Retinal pigment epithelial cell (primary cell): ENCODE measurements at regions not wholly inside any gene's neighbourhood (a gene's known extent, or its start where the extent isn't known, plus 50 kb on each side); places are given as distances from the start of the nearest gene placed in this dataset.
"Not testable (repeated sequence)": the region's sequence is repeated elsewhere in the genome, so short reads cannot be mapped to it uniquely, and the experiment has no call there.

Source experiments
- DNase-seq: peaks from one replicate; pipeline ENCODE4 v3.0.0-alpha.2; 2010; ENCODE audit warnings: low read depth
- H3K4me3 ChIP-seq: 2 replicates; pipeline ENCODE4 v1.5.1; 2011; ENCODE audit warnings: mild to moderate bottlenecking, low read length, control low read depth, moderate library complexity
- TF ChIP-seq, protein P1 (sequence below): conservative IDR thresholded peaks from 2 replicates; pipeline ENCODE4 v1.5.1; 2011; ENCODE audit warnings: low read depth, low read length, control low read depth, inconsistent platforms

DNA sequence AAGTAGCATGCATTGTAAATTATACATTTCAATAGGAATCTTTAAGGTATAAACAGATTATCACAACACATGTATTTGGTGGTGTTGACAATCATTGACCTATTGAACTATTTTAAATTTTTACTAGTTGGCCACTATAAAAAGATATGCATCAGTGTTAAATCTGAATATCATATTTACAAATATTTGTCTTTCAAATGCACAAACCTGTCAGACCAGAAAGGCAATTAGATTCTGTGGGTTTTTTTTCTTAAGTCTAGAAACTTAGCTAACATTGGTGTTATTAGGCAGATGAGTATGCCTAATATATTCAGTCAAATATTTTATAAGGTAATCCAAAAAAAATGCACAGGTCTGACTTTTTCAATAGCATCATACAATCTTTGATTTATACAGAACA lies 241.4 kb upstream of the DGKB start:
- H3K4me3 ChIP-seq, result no peak overlapping the region
- TF ChIP-seq, protein P1, sequence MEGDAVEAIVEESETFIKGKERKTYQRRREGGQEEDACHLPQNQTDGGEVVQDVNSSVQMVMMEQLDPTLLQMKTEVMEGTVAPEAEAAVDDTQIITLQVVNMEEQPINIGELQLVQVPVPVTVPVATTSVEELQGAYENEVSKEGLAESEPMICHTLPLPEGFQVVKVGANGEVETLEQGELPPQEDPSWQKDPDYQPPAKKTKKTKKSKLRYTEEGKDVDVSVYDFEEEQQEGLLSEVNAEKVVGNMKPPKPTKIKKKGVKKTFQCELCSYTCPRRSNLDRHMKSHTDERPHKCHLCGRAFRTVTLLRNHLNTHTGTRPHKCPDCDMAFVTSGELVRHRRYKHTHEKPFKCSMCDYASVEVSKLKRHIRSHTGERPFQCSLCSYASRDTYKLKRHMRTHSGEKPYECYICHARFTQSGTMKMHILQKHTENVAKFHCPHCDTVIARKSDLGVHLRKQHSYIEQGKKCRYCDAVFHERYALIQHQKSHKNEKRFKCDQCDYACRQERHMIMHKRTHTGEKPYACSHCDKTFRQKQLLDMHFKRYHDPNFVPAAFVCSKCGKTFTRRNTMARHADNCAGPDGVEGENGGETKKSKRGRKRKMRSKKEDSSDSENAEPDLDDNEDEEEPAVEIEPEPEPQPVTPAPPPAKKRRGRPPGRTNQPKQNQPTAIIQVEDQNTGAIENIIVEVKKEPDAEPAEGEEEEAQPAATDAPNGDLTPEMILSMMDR, result no peak
- DNase-seq, result no peak

DNA sequence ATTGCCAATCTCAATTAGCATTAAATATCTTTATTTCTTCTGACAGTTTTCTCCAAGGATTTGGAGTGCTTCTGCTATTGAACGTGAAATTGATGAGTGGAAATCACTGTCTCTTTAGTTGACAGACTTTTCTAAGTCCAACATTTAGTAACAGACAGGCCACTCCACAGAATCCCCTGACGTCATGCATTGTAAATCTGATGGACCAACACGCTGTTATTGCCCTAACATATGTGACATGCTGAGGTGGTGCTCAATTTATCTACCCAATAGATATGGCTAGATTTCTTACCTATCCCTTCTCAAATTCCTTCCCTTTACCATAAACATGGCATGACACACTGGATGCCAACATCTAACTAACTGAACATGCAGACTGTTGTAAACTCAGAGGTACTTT lies 240.6 kb upstream of the DGKB start:
- H3K4me3 ChIP-seq, result no peak overlapping the region
- DNase-seq, result no peak
- TF ChIP-seq, protein P1, result no peak

DNA sequence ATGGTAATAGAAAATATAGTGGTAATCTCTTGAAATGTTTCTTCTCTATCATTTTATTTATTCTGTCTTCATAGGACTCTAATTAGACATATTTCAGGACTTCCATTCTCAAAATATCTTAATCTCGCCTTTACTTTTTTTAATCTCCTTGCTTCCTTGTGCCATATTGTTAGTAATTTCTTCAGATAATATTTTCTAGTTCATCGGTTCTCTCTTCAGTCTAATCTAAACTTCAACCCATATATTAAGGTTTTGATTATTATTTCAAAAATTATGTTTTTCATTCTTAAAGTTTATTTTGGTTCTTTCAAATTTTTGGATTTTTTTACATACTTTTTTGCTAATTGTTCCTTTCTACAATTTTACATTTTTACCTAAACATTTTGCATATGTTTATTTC lies 237.9 kb upstream of the DGKB start:
- no peak overlapping the region for H3K4me3 ChIP-seq
- DNase-seq, result no peak
- TF ChIP-seq, protein P1, result no peak

DNA sequence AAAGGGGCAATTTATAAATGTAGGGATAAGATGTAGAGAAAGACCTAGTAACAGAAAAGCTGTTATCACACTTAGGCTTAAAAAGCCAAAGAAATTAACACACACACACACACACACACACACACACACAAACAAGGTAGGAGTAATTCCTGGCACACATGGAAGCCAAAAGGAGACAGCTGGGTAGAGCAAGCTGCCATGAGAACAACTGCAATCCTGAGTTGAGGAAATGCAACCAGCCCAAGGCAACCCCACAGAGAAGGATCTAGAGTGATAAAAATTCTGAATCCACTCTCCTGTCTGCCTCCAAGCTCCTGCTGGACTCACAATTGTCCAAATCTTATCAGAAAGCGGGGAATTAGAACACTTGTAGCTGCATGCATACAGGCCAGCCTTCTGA lies 229.1 kb upstream of the DGKB start:
- no peak for DNase-seq
- H3K4me3 ChIP-seq, result no peak overlapping the region
- TF ChIP-seq, protein P1, result no peak

DNA sequence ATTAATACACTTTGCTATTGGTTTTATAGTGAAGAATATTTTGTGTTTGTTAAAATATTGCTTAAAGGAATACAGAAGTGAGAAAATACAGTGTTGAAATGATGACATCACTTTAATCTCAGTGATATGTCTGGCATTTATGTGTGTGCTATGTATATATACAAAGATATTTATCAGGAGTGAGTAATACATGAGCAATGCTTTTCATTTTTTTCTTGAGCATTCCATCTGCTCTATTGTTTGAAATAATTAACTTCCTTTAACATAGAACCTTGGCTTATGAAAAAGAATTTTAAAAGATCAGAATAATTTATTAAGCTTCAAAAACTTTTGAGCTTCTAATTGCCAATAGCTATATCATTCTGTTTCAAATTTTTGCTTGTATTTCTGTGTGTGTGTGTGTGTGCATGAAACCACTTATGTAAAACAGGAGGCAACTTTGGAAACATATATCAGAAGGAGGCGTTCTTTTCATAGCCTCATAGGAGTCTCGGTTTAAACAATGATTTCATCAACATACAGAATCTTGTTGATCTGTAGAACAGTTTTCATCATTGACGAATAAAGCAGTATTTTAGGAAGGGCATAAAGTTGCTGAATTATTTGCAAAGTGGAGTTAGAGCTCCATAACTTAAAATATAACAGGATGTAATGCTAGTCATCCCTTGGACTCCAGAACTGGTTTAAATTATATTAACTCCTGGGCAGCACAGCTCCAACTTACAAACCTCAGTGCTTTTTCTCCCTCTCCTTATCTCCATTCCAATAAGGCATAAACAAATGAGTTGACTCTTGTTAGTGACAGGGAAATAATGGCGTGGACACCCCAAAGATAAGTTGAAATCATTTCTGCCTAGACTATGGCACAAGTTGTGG lies 228.4 kb upstream of the DGKB start:
- peak; percentile 66 for DNase-seq
- TF ChIP-seq, protein P1, result no peak
- no peak overlapping the region for H3K4me3 ChIP-seq

DNA sequence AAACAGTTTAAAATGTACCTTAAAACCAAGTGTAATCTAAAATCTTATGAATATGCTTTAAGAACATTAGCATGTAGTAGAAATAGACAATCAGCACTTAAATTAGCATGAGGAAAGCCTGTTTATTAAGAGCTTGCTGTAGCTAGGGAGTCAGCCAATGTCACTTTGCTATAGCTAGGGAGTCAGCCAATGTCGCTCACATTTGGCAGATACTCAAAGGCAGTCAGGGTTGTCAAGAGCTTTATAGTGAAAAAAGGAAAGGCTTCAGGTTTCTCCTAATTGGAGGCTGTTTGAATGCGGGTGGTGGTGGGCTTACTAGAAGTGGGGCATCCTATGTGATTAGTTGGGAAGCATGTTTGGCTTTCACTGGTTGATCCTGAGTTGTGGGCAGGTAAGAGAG lies 226.2 kb upstream of the DGKB start:
- DNase-seq, result no peak
- TF ChIP-seq, protein P1, result no peak

DNA sequence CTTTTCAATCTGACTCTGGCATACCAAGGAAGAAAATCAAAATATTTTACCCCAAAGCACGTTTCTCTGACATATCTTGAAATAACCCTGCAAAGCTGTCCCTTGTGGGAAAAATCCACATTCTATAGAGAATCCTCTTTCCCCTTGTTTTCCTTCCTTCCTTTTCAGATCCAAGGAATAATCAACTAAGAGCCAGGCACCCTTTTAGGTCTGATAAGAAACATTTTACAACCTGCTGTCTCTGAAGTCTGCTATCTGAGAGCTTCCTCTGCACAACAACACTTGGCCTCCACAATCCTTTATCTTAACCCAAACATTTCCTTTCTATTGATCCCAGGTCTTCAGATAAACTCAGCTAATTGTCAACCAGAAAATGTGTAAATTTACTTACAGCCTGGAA lies 224.1 kb upstream of the DGKB start:
- not testable (repeated sequence) for H3K4me3 ChIP-seq, DNase-seq

More for the DNA sequence above, 226.2 kb upstream of the DGKB start:
- H3K4me3 ChIP-seq, result no peak overlapping the region

DNA sequence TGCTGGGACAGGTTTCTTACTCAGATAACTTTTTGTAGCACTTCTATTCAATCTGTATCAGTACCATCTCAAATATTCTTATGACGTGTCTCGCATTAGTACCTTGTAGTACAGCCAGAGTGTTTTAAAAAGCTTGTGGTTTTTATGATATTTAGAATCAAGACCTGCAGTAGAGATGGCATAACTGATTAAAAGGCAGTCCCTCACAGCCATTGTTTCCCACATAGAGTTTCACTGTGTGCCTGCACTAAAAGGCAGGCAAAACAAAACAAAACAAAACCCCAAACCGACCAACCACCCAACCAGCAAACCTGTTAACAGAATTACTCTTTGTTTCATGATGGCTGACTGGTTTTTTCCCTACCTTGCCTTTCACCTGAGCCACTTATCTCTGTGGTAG lies 221.3 kb upstream of the DGKB start:
- TF ChIP-seq, protein P1, result no peak

More for the DNA sequence above, 221.3 kb upstream of the DGKB start:
- no peak for DNase-seq
- H3K4me3 ChIP-seq, result no peak overlapping the region
